ENCODE measurements at regions not wholly inside any gene's neighbourhood (a gene's known extent, or its start where the extent isn't known, plus 50 kb on each side); places are given as distances from the start of the nearest gene placed in this dataset.

GRCh38 chr2:75799859-75800258, 89.1 kb upstream of the GCFC2 start:
- TF ChIP-seq CTCF (IDR thresholded peaks at IDR 0.05) (no peak), POLR2A (IDR thresholded peaks at IDR 0.05) (no peak)
